ENCODE measurements at regions not wholly inside any gene's neighbourhood (a gene's known extent, or its start where the extent isn't known, plus 50 kb on each side); places are given as distances from the start of the nearest gene placed in this dataset.

DNA sequence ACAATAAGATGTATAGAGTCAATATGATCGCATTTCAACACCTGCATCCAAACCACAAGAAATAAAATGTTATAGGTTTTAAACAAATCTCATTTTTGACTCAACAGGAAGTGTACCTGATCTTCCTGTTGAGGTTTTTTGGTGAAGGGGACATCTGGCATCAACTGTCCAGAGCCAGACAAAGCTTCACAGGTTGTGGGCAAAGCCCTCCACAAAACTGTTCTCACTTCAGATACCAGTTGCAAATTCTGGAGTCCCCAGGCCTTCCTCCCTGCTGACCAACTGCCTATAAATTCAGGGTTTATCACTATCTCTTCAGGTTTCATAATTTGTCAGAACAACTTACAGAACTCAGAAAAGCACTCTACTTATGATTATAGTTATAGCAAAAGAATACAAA is 326.1 kb upstream of the CAMK1G start:
- TF ChIP-seq CTCF (conservative IDR thresholded peaks at IDR 0.05): no peak
- Mint-ChIP-seq H3K4me1 (peaks cover 7% of the 10 kb centered on the region), H3K27me3 (ENCODE audit: insufficient read depth) (no peaks in the 10 kb centered on the region), H3K27ac (no peak overlapping the region), H3K36me3 (ENCODE audit: low read depth) (peaks cover 21% of the 10 kb centered on the region), H3K9me3 (peaks cover 48% of the 10 kb centered on the region), H3K4me3 (no peak overlapping the region)
- H3K4me3 ChIP-seq (ENCODE audit: low read length): no peak overlapping the region
- no peaks in the 10 kb centered on the region for H3K27me3 ChIP-seq (ENCODE audit: control insufficient read depth, insufficient read depth, low read length, poor library complexity, severe bottlenecking)
- 100% methylated on average over 1 of the region's 1 CpG; no CpG with 5 or more reads in 1 of the 2 experiments for WGBS, 2 experiments (ENCODE audit: insufficient coverage in 1 of 2, insufficient read length in 1 of 2)
- H3K9me3 ChIP-seq (ENCODE audit: control insufficient read depth, low read length): peaks cover 49% of the 10 kb centered on the region
- DNase-seq: no peak
- no peaks in the 10 kb centered on the region for H3K36me3 ChIP-seq (ENCODE audit: control insufficient read depth, insufficient read depth, low read length)
- no peaks in the 10 kb centered on the region for H3K4me1 ChIP-seq (ENCODE audit: control insufficient read depth, insufficient read depth, low read length)
- H3K27ac ChIP-seq (ENCODE audit: low read depth, low read length): no peak overlapping the region
- no peak overlapping the region for H3K9ac ChIP-seq (ENCODE audit: extremely low read depth, low read length, poor library complexity, severe bottlenecking)

DNA sequence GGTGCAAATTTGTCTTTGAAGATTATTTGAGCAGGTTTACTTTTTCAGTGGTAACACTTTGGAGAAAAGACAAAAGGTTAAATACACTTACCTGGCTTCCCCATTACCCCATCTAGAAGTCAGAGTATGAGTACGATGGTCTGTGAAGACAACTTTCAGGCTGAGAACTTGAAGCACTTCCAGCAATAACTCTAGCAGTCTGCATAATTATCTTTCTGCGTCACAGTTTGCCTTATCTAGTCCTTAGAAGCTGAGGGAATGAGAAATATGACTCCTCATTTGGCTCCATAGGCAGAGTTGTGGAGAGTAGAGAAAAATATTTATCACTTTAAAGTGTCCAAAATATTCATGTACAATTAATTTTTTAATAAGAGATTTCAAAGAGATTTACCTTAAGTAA is 323.4 kb upstream of the CAMK1G start:
- no peaks in the 10 kb centered on the region for H3K4me1 Mint-ChIP-seq
- WGBS, 2 experiments (ENCODE audit: insufficient coverage in 1 of 2, insufficient read length in 1 of 2): 82 to 83% methylated on average over 2 of the region's 2 CpGs
- no peak for TF ChIP-seq CTCF (conservative IDR thresholded peaks at IDR 0.05)

GRCh38 chr1:209262631-209263030 is 320.9 kb upstream of the CAMK1G start:
- WGBS, 2 experiments (ENCODE audit: insufficient coverage in 1 of 2, insufficient read length in 1 of 2): 93% methylated on average over 1 of the region's 1 CpG; no CpG with 5 or more reads in 1 of the 2 experiments
- peaks cover 3% of the 10 kb centered on the region for H3K27me3 Mint-ChIP-seq (ENCODE audit: insufficient read depth)
- H3K27ac ChIP-seq (ENCODE audit: low read depth, low read length): no peak overlapping the region

More for the DNA sequence above, 323.4 kb upstream of the CAMK1G start:
- H3K4me3 Mint-ChIP-seq: no peak overlapping the region
- peaks cover 3% of the 10 kb centered on the region for H3K27me3 Mint-ChIP-seq (ENCODE audit: insufficient read depth)
- Histone ChIP-seq H3K4me3 (ENCODE audit: low read length) (peak overlapping the region; percentile 39), H3K9ac (ENCODE audit: extremely low read depth, low read length, poor library complexity, severe bottlenecking) (no peak overlapping the region), H3K27me3 (ENCODE audit: control insufficient read depth, insufficient read depth, low read length, poor library complexity, severe bottlenecking) (no peaks in the 10 kb centered on the region), H3K36me3 (ENCODE audit: control insufficient read depth, insufficient read depth, low read length) (no peaks in the 10 kb centered on the region), H3K4me1 (ENCODE audit: control insufficient read depth, insufficient read depth, low read length) (no peaks in the 10 kb centered on the region), H3K27ac (ENCODE audit: low read depth, low read length) (no peak overlapping the region), H3K9me3 (ENCODE audit: control insufficient read depth, low read length) (peaks cover 44% of the 10 kb centered on the region)
- peaks cover 21% of the 10 kb centered on the region for H3K36me3 Mint-ChIP-seq (ENCODE audit: low read depth)
- DNase-seq: no peak
- peaks cover 45% of the 10 kb centered on the region for H3K9me3 Mint-ChIP-seq
- H3K27ac Mint-ChIP-seq: no peak overlapping the region

More at GRCh38 chr1:209262631-209263030, 320.9 kb upstream of the CAMK1G start:
- Histone ChIP-seq H3K9ac (ENCODE audit: extremely low read depth, low read length, poor library complexity, severe bottlenecking) (no peak overlapping the region), H3K4me3 (ENCODE audit: low read length) (no peak overlapping the region), H3K4me1 (ENCODE audit: control insufficient read depth, insufficient read depth, low read length) (peaks cover 2% of the 10 kb centered on the region), H3K36me3 (ENCODE audit: control insufficient read depth, insufficient read depth, low read length) (no peaks in the 10 kb centered on the region), H3K27me3 (ENCODE audit: control insufficient read depth, insufficient read depth, low read length, poor library complexity, severe bottlenecking) (no peaks in the 10 kb centered on the region), H3K9me3 (ENCODE audit: control insufficient read depth, low read length) (peaks cover 27% of the 10 kb centered on the region)
- Mint-ChIP-seq H3K36me3 (ENCODE audit: low read depth) (peaks cover 13% of the 10 kb centered on the region), H3K9me3 (peaks cover 30% of the 10 kb centered on the region), H3K4me3 (no peak overlapping the region), H3K4me1 (peaks cover 12% of the 10 kb centered on the region), H3K27ac (no peak overlapping the region)
- TF ChIP-seq CTCF (conservative IDR thresholded peaks at IDR 0.05): no peak
- no peak for DNase-seq

All from endodermal cell (in vitro differentiated cells).